Prostate gland (tissue), 2 donors: ENCODE measurements at regions not wholly inside any gene's neighbourhood (a gene's known extent, or its start where the extent isn't known, plus 50 kb on each side); places are given as distances from the start of the nearest gene placed in this dataset.

ENCODE experiments used
- POLR2A ChIP-seq: fragments of 450-650 bp; IDR thresholded peaks from one replicate; pipeline ENCODE4 v1.6.1; 2016; ENCODE audit warnings: antibody characterized with exemption, mild to moderate bottlenecking
- POLR2AphosphoS5 ChIP-seq: sonication (generic); formaldehyde crosslinking; IDR thresholded peaks from one replicate; pipeline ENCODE4 v1.6.1; 2017; ENCODE audit warnings: antibody characterized with exemption
- TF ChIP-seq, protein P1 (sequence below), 4 experiments: fragments of 200-600 bp in 2 of 4; fragments of 450-650 bp in 2 of 4; sonication (generic) in 2 of 4; IDR thresholded peaks; 1 replicate in 3 of 4; 2 replicates in 1 of 4; pipeline ENCODE4 v1.5.1; 2016 to 2019; ENCODE audit warnings: antibody characterized with exemption in 4 of 4, mild to moderate bottlenecking in 2 of 4, moderate library complexity in 2 of 4

DNA sequence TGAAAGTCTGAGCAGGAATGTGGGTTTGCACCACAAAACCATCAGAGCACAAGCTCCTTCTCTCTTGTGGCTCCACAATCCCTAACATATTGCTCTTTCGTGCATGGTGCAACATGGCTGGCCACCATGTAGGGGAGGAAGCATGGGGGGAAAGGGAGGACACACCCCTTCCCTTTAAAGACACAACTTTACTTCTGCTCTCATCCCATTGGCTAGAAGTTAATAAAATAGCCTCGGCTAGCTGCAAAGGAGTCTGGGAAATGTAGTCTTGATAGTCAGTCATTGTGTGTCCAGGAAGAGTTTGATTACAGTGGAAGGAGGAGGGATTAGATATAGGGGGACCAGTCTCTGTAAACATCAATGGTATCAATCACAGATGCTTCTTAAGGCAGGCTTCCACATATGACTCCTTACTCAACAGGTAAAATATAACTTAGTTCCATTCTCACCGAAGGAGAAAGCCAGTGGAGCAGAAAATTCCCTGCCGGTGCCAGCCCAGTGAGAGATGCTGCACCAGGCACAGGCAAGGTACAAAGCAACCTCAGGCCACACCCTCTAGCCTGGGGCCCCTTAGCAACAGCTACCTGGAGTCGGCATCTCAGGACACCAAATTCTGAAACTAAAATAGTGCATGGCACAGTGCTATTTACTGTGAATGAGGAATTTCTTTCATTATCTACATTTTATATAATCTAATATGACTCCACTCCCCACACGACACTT is 124.7 kb upstream of the CTBP2 start:
- TF ChIP-seq, protein P1, sequence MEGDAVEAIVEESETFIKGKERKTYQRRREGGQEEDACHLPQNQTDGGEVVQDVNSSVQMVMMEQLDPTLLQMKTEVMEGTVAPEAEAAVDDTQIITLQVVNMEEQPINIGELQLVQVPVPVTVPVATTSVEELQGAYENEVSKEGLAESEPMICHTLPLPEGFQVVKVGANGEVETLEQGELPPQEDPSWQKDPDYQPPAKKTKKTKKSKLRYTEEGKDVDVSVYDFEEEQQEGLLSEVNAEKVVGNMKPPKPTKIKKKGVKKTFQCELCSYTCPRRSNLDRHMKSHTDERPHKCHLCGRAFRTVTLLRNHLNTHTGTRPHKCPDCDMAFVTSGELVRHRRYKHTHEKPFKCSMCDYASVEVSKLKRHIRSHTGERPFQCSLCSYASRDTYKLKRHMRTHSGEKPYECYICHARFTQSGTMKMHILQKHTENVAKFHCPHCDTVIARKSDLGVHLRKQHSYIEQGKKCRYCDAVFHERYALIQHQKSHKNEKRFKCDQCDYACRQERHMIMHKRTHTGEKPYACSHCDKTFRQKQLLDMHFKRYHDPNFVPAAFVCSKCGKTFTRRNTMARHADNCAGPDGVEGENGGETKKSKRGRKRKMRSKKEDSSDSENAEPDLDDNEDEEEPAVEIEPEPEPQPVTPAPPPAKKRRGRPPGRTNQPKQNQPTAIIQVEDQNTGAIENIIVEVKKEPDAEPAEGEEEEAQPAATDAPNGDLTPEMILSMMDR (IDR thresholded peaks at IDR 0.05): no peak
- TF ChIP-seq POLR2A (no peak), POLR2AphosphoS5 (no peak)
